GM23338 (cell line): ENCODE measurements at regions not wholly inside any gene's neighbourhood (a gene's known extent, or its start where the extent isn't known, plus 50 kb on each side); places are given as distances from the start of the nearest gene placed in this dataset.

Experiments used
- ATAC-seq: fragments of 200-7000 bp; cut with Tn5 transposase; 3 replicates; pipeline ENCODE4 v1.9.1; 2020
- DNase-seq: peaks from one replicate; pipeline ENCODE4 v3.0.0-alpha.2; 2015; ENCODE audit warnings: low spot score
- H2AFZ ChIP-seq: fragments of 200-600 bp; sonication (generic); 2 replicates; pipeline ENCODE4 v1.8.0; 2016; ENCODE audit warnings: antibody characterized with exemption, mild to moderate bottlenecking, moderate library complexity
- H3F3A ChIP-seq: fragments of 200-600 bp; sonication (generic); replicated peaks from 2 replicates; pipeline ENCODE4 v1.8.0; 2017; ENCODE audit warnings: antibody characterized with exemption, mixed run types, low read depth
- H3K27ac ChIP-seq: fragments of 200-600 bp; sonication (generic); 2 replicates; pipeline ENCODE4 v1.6.1; 2016; ENCODE audit warnings: low read depth
- H3K27me3 ChIP-seq: fragments of 200-600 bp; sonication (generic); 2 replicates; pipeline ENCODE4 v1.8.0; 2016; ENCODE audit warnings: mild to moderate bottlenecking, mixed run types, moderate library complexity; ENCODE audit not compliant: insufficient read depth
- H3K36me3 ChIP-seq: fragments of 200-600 bp; sonication (generic); 2 replicates; pipeline ENCODE4 v1.8.0; 2016; ENCODE audit warnings: mild to moderate bottlenecking; ENCODE audit not compliant: insufficient read depth
- H3K4me1 ChIP-seq: fragments of 200-600 bp; sonication (generic); 2 replicates; pipeline ENCODE4 v1.8.0; 2016; ENCODE audit warnings: mild to moderate bottlenecking, moderate library complexity; ENCODE audit not compliant: insufficient read depth
- H3K4me2 ChIP-seq: fragments of 200-600 bp; sonication (generic); 2 replicates; pipeline ENCODE4 v1.7.1; 2017; ENCODE audit warnings: mixed run types
- H3K4me3 ChIP-seq: fragments of 200-600 bp; sonication (generic); 2 replicates; pipeline ENCODE4 v1.6.1; 2016; ENCODE audit warnings: mixed run types
- H3K79me2 ChIP-seq: fragments of 200-600 bp; sonication (generic); replicated peaks from 2 replicates; pipeline ENCODE4 v1.8.0; 2017; ENCODE audit warnings: mild to moderate bottlenecking; ENCODE audit not compliant: insufficient read depth
- H3K9me2 ChIP-seq: fragments of 200-600 bp; sonication (generic); 2 replicates; pipeline ENCODE4 v1.8.0; 2017; ENCODE audit not compliant: insufficient read depth
- H4K20me1 ChIP-seq: fragments of 200-600 bp; sonication (generic); replicated peaks from 2 replicates; pipeline ENCODE4 v1.8.0; 2017; ENCODE audit warnings: mild to moderate bottlenecking; ENCODE audit not compliant: insufficient read depth
- H3K27ac Mint-ChIP-seq: 2 replicates; pipeline ENCODE4 v1.8.0; 2020; ENCODE audit warnings: inconsistent platforms, mild to moderate bottlenecking, moderate library complexity, mixed read lengths
- H3K27me3 Mint-ChIP-seq: 3 replicates; pipeline ENCODE4 v1.8.0; 2022; ENCODE audit warnings: low read depth, mild to moderate bottlenecking, moderate library complexity, mixed read lengths, inconsistent platforms; ENCODE audit not compliant: insufficient read depth, poor library complexity
- H3K36me3 Mint-ChIP-seq: 3 replicates; pipeline ENCODE4 v1.8.0; 2021; ENCODE audit warnings: low read depth, mild to moderate bottlenecking, inconsistent platforms, moderate library complexity, mixed read lengths
- H3K4me1 Mint-ChIP-seq: 3 replicates; pipeline ENCODE4 v1.8.0; 2020; ENCODE audit warnings: mild to moderate bottlenecking, inconsistent platforms, mixed read lengths
- H3K4me3 Mint-ChIP-seq: 3 replicates; pipeline ENCODE4 v1.8.0; 2021; ENCODE audit warnings: moderate library complexity, mild to moderate bottlenecking, inconsistent platforms, mixed read lengths
- H3K9me3 Mint-ChIP-seq: 3 replicates; pipeline ENCODE4 v1.8.0; 2020; ENCODE audit warnings: moderate library complexity, mild to moderate bottlenecking, inconsistent platforms, mixed read lengths
- CREB1 ChIP-seq: fragments of 250-450 bp; sonication (Bioruptor Pico); IDR thresholded peaks from 2 replicates; pipeline ENCODE4 v1.5.0; 2020; ENCODE audit warnings: low read depth, mild to moderate bottlenecking, moderate library complexity
- EZH2phosphoT487 ChIP-seq: fragments of 200-600 bp; sonication (generic); IDR thresholded peaks from one replicate; pipeline ENCODE4 v1.8.1; 2018; ENCODE audit warnings: antibody characterized with exemption; ENCODE audit not compliant: unreplicated experiment
- JUNB ChIP-seq: IDR thresholded peaks from one replicate; pipeline ENCODE4 v1.6.1; 2016; ENCODE audit warnings: antibody characterized with exemption; ENCODE audit not compliant: unreplicated experiment
- NANOG ChIP-seq: IDR thresholded peaks from 2 replicates; pipeline ENCODE4 v1.6.1; 2016; ENCODE audit warnings: antibody characterized with exemption, borderline replicate concordance
- POLR2AphosphoS5 ChIP-seq: IDR thresholded peaks from 2 replicates; pipeline ENCODE4 v1.6.1; 2016; ENCODE audit warnings: antibody characterized with exemption, low read depth
- STAT1 ChIP-seq: IDR thresholded peaks from one replicate; pipeline ENCODE4 v1.6.1; 2016; ENCODE audit warnings: antibody characterized with exemption; ENCODE audit not compliant: unreplicated experiment
- TF ChIP-seq, protein P1 (sequence below): fragments of 250-450 bp; sonication (Bioruptor Pico); IDR thresholded peaks from 2 replicates; pipeline ENCODE4 v1.5.0; 2020; ENCODE audit warnings: mild to moderate bottlenecking, moderate library complexity
- TF ChIP-seq, protein P2 (sequence below): IDR thresholded peaks from one replicate; pipeline ENCODE4 v1.6.1; 2018; ENCODE audit warnings: antibody characterized with exemption; ENCODE audit not compliant: unreplicated experiment
- TF ChIP-seq, protein P3 (sequence below), 2 experiments: fragments of 200-600 bp in 1 of 2; sonication (generic) in 1 of 2; conservative IDR thresholded peaks; 2 replicates each; pipeline versions ENCODE4 v1.5.1 to v1.6.1; 2016 to 2017; ENCODE audit warnings: antibody characterized with exemption in 2 of 2, low read depth in 2 of 2, mild to moderate bottlenecking in 2 of 2, moderate library complexity in 1 of 2

DNA sequence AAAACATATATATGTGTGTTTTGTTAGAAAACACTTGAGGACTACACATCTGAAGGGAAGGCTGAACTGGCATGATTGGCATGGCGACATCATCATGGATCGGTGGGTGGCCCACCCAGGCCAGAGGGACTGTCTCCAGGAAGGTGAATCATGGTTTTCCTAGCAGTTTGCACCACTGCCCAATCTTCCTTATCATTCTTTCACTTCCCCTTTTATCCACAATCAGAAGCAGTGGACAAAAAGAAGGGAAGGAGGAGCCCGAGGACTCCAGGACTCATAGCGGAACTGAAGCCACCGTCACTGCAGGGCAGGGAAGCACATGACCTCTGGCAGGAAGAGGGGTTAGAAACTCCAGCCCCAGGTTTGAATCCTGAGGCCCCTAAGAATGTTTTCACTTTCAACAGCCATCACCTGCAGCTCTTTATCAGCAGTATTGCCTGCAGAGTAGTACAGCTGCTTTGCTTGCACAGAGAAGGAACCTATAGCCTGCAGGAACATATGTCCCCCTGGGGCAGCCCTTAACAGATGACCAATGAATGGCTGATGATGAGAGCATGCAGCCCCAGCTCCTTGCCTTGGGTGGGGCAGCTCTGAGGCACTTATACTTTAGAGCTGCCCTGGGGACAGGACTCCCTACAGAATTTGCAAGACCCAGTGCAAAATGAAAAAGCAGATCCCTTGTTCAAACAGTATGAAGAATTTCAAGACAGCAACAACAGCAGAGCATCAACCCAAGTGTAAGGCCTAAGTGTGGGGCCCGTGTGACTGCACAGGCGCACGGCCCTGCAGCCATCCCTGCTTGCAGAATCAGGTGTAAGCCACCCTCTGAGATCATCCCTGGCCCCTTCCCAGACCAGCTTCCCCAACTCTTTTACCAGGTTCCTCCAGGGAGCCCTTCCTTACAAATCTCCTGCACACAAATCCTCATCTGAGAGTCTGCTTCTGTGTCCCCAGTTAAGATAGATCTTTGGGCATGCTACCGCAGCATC, 241.8 kb upstream of the IRF2BP2 start:
- ATAC-seq (peak; percentile 85), DNase-seq (peak; percentile 24)
- no peaks in the 10 kb centered on the region for H3K27me3 ChIP-seq
- no peaks in the 10 kb centered on the region for H3K27me3 Mint-ChIP-seq
- H3K36me3 Mint-ChIP-seq: no peaks in the 10 kb centered on the region
- H3K4me1 ChIP-seq: peaks cover 11% of the 10 kb centered on the region
- no peak overlapping the region for H3K4me2 ChIP-seq
- H3K27ac Mint-ChIP-seq: peak overlapping the region; percentile 90
- no peaks in the 10 kb centered on the region for H3F3A ChIP-seq
- peaks cover 14% of the 10 kb centered on the region for H3K9me2 ChIP-seq
- H3K9me3 Mint-ChIP-seq: no peaks in the 10 kb centered on the region
- H3K4me3 ChIP-seq: no peak overlapping the region
- peak overlapping the region; percentile 35; the same call in 1 of the 2 replicates for H2AFZ ChIP-seq
- peaks cover 19% of the 10 kb centered on the region for H3K4me1 Mint-ChIP-seq
- H3K27ac ChIP-seq: peak overlapping the region; percentile 84
- no peaks in the 10 kb centered on the region for H3K79me2 ChIP-seq
- no peaks in the 10 kb centered on the region for H3K36me3 ChIP-seq
- no peaks in the 10 kb centered on the region for H4K20me1 ChIP-seq
- TF ChIP-seq STAT1: no peak
- TF ChIP-seq, protein P1, sequence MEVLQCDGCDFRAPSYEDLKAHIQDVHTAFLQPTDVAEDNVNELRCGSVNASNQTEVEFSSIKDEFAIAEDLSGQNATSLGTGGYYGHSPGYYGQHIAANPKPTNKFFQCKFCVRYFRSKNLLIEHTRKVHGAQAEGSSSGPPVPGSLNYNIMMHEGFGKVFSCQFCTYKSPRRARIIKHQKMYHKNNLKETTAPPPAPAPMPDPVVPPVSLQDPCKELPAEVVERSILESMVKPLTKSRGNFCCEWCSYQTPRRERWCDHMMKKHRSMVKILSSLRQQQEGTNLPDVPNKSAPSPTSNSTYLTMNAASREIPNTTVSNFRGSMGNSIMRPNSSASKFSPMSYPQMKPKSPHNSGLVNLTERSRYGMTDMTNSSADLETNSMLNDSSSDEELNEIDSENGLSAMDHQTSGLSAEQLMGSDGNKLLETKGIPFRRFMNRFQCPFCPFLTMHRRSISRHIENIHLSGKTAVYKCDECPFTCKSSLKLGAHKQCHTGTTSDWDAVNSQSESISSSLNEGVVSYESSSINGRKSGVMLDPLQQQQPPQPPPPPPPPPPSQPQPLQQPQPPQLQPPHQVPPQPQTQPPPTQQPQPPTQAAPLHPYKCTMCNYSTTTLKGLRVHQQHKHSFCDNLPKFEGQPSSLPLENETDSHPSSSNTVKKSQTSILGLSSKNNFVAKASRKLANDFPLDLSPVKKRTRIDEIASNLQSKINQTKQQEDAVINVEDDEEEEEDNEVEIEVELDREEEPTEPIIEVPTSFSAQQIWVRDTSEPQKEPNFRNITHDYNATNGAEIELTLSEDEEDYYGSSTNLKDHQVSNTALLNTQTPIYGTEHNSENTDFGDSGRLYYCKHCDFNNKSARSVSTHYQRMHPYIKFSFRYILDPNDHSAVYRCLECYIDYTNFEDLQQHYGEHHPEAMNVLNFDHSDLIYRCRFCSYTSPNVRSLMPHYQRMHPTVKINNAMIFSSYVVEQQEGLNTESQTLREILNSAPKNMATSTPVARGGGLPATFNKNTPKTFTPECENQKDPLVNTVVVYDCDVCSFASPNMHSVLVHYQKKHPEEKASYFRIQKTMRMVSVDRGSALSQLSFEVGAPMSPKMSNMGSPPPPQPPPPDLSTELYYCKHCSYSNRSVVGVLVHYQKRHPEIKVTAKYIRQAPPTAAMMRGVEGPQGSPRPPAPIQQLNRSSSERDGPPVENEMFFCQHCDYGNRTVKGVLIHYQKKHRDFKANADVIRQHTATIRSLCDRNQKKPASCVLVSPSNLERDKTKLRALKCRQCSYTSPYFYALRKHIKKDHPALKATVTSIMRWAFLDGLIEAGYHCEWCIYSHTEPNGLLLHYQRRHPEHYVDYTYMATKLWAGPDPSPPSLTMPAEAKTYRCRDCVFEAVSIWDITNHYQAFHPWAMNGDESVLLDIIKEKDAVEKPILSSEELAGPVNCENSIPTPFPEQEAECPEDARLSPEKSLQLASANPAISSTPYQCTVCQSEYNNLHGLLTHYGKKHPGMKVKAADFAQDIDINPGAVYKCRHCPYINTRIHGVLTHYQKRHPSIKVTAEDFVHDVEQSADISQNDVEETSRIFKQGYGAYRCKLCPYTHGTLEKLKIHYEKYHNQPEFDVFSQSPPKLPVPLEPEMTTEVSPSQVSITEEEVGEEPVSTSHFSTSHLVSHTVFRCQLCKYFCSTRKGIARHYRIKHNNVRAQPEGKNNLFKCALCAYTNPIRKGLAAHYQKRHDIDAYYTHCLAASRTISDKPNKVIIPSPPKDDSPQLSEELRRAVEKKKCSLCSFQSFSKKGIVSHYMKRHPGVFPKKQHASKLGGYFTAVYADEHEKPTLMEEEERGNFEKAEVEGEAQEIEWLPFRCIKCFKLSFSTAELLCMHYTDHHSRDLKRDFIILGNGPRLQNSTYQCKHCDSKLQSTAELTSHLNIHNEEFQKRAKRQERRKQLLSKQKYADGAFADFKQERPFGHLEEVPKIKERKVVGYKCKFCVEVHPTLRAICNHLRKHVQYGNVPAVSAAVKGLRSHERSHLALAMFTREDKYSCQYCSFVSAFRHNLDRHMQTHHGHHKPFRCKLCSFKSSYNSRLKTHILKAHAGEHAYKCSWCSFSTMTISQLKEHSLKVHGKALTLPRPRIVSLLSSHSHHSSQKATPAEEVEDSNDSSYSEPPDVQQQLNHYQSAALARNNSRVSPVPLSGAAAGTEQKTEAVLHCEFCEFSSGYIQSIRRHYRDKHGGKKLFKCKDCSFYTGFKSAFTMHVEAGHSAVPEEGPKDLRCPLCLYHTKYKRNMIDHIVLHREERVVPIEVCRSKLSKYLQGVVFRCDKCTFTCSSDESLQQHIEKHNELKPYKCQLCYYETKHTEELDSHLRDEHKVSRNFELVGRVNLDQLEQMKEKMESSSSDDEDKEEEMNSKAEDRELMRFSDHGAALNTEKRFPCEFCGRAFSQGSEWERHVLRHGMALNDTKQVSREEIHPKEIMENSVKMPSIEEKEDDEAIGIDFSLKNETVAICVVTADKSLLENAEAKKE (CRISPR knock-in tag): peak; percentile 32; the same call in 1 of the 2 replicates
- H3K4me3 Mint-ChIP-seq: no peak overlapping the region

DNA sequence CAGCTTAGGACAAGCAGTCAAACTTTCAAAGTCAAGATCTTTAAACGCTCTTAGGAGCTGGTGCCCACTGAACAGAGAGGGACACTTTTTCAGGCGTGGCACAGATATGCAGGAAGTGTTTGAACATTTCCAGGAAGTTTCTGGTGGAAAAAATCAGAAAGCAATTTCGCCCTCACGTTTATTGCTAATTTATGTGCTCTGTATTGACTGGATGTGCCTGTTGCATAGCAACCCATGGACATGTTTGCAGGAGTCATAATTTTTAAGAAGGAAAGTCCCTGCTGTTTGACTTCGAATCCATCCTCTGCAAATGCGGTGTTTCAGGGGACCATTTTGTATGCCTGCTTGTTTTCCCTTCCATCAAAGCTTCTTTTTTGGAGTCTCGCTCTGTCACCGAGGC, 239.9 kb upstream of the IRF2BP2 start:
- H3K27ac Mint-ChIP-seq: no peak overlapping the region
- H3K27me3 Mint-ChIP-seq: no peaks in the 10 kb centered on the region
- peaks cover 11% of the 10 kb centered on the region for H3K9me2 ChIP-seq
- ATAC-seq (no peak), DNase-seq (no peak)
- H3K4me1 Mint-ChIP-seq: peaks cover 21% of the 10 kb centered on the region
- H3K79me2 ChIP-seq: no peaks in the 10 kb centered on the region
- H3K27me3 ChIP-seq: no peaks in the 10 kb centered on the region
- H2AFZ ChIP-seq: peak overlapping the region; percentile 24; the same call in 1 of the 2 replicates
- H3K36me3 Mint-ChIP-seq: no peaks in the 10 kb centered on the region
- H3K9me3 Mint-ChIP-seq: no peaks in the 10 kb centered on the region
- H4K20me1 ChIP-seq: no peaks in the 10 kb centered on the region
- H3F3A ChIP-seq: no peaks in the 10 kb centered on the region
- H3K4me1 ChIP-seq: peaks cover 16% of the 10 kb centered on the region
- H3K4me2 ChIP-seq: no peak overlapping the region
- H3K36me3 ChIP-seq: no peaks in the 10 kb centered on the region
- H3K27ac ChIP-seq: no peak overlapping the region
- H3K4me3 ChIP-seq: no peak overlapping the region
- no peak overlapping the region for H3K4me3 Mint-ChIP-seq
- TF ChIP-seq STAT1 (no peak), POLR2AphosphoS5 (no peak), NANOG (no peak), JUNB (no peak), EZH2phosphoT487 (no peak), CREB1 (CRISPR knock-in tag) (no peak)
- TF ChIP-seq, protein P2, sequence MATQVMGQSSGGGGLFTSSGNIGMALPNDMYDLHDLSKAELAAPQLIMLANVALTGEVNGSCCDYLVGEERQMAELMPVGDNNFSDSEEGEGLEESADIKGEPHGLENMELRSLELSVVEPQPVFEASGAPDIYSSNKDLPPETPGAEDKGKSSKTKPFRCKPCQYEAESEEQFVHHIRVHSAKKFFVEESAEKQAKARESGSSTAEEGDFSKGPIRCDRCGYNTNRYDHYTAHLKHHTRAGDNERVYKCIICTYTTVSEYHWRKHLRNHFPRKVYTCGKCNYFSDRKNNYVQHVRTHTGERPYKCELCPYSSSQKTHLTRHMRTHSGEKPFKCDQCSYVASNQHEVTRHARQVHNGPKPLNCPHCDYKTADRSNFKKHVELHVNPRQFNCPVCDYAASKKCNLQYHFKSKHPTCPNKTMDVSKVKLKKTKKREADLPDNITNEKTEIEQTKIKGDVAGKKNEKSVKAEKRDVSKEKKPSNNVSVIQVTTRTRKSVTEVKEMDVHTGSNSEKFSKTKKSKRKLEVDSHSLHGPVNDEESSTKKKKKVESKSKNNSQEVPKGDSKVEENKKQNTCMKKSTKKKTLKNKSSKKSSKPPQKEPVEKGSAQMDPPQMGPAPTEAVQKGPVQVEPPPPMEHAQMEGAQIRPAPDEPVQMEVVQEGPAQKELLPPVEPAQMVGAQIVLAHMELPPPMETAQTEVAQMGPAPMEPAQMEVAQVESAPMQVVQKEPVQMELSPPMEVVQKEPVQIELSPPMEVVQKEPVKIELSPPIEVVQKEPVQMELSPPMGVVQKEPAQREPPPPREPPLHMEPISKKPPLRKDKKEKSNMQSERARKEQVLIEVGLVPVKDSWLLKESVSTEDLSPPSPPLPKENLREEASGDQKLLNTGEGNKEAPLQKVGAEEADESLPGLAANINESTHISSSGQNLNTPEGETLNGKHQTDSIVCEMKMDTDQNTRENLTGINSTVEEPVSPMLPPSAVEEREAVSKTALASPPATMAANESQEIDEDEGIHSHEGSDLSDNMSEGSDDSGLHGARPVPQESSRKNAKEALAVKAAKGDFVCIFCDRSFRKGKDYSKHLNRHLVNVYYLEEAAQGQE: no peak
- TF ChIP-seq, protein P3, sequence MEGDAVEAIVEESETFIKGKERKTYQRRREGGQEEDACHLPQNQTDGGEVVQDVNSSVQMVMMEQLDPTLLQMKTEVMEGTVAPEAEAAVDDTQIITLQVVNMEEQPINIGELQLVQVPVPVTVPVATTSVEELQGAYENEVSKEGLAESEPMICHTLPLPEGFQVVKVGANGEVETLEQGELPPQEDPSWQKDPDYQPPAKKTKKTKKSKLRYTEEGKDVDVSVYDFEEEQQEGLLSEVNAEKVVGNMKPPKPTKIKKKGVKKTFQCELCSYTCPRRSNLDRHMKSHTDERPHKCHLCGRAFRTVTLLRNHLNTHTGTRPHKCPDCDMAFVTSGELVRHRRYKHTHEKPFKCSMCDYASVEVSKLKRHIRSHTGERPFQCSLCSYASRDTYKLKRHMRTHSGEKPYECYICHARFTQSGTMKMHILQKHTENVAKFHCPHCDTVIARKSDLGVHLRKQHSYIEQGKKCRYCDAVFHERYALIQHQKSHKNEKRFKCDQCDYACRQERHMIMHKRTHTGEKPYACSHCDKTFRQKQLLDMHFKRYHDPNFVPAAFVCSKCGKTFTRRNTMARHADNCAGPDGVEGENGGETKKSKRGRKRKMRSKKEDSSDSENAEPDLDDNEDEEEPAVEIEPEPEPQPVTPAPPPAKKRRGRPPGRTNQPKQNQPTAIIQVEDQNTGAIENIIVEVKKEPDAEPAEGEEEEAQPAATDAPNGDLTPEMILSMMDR (conservative IDR thresholded peaks at IDR 0.05; ENCODE audit: low read depth in 2 of 2): no peak
